ENCODE measurements at regions not wholly inside any gene's neighbourhood (a gene's known extent, or its start where the extent isn't known, plus 50 kb on each side); places are given as distances from the start of the nearest gene placed in this dataset.

DNA sequence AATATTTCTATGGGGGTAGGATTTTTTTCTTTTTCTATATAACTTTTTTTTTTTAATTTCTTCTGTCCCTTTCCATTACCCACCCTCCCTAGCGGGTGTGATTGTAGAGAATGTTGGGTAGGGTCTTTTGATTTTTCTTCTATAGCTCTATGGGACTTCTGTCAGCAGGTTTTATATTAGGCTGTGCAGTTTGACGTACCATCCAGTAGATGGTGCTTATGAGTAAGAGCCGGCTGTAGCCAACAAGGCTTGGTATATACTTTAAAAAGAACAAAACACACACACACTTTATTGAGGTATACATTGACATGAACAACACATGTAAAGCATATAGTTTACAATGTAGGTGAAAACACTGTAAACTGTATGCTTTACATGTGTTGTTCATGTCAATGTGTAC, 247.9 kb upstream of the POF1B start:
- TF ChIP-seq, protein P1, sequence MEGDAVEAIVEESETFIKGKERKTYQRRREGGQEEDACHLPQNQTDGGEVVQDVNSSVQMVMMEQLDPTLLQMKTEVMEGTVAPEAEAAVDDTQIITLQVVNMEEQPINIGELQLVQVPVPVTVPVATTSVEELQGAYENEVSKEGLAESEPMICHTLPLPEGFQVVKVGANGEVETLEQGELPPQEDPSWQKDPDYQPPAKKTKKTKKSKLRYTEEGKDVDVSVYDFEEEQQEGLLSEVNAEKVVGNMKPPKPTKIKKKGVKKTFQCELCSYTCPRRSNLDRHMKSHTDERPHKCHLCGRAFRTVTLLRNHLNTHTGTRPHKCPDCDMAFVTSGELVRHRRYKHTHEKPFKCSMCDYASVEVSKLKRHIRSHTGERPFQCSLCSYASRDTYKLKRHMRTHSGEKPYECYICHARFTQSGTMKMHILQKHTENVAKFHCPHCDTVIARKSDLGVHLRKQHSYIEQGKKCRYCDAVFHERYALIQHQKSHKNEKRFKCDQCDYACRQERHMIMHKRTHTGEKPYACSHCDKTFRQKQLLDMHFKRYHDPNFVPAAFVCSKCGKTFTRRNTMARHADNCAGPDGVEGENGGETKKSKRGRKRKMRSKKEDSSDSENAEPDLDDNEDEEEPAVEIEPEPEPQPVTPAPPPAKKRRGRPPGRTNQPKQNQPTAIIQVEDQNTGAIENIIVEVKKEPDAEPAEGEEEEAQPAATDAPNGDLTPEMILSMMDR (IDR thresholded peaks at IDR 0.05; ENCODE audit: insufficient read depth, missing control alignments) = no peak
- FAIRE-seq (peak; percentile 66), DNase-seq (ENCODE audit: insufficient read length, low spot score) (no peak)

GRCh38 chrX:85622635-85623034, 243.2 kb upstream of the POF1B start:
- TF ChIP-seq, protein P1 (IDR thresholded peaks at IDR 0.05; ENCODE audit: insufficient read depth, missing control alignments) = no peak
- DNase-seq (ENCODE audit: insufficient read length, low spot score) (no peak), FAIRE-seq (no peak)

- TF ChIP-seq, protein P1 (IDR thresholded peaks at IDR 0.05; ENCODE audit: insufficient read depth, missing control alignments) = no peak
- FAIRE-seq (no peak), DNase-seq (ENCODE audit: insufficient read length, low spot score) (no peak)
Observed at GRCh38 chrX:85620466-85620865, 241.0 kb upstream of the POF1B start.

- FAIRE-seq (no peak), DNase-seq (ENCODE audit: insufficient read length, low spot score) (no peak)
- TF ChIP-seq, protein P1 (IDR thresholded peaks at IDR 0.05; ENCODE audit: insufficient read depth, missing control alignments) = no peak
Observed at GRCh38 chrX:85619962-85620361, 240.5 kb upstream of the POF1B start.

- no peak for DNase-seq (ENCODE audit: insufficient read length, low spot score)
- no peak for FAIRE-seq
- TF ChIP-seq, protein P1 (IDR thresholded peaks at IDR 0.05; ENCODE audit: insufficient read depth, missing control alignments) = peak; percentile 7
Observed at GRCh38 chrX:85611926-85612325, 232.5 kb upstream of the POF1B start.

DNA sequence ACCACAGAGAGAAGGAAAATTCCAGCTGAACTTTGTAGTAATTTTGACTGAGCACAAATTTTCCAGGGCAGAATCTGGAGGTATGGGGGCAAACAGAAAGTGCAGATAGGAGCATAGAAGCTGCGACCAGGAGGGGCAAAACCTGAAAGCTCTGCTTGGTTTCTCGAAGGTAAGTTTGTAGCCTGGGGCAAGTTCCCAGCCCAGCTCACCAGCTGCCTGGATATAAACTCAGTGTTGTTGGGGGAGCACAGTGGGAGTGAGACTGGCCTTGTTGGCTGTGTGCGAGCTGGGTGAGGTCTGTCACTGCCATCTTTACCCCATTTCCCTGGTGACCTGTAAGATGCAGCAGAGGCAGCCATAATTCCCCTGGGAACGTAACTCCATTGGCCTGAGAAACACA, 213.5 kb upstream of the POF1B start:
- TF ChIP-seq, protein P1 (IDR thresholded peaks at IDR 0.05; ENCODE audit: insufficient read depth, missing control alignments) = no peak
- DNase-seq (ENCODE audit: insufficient read length, low spot score) (no peak), FAIRE-seq (no peak)

DNA sequence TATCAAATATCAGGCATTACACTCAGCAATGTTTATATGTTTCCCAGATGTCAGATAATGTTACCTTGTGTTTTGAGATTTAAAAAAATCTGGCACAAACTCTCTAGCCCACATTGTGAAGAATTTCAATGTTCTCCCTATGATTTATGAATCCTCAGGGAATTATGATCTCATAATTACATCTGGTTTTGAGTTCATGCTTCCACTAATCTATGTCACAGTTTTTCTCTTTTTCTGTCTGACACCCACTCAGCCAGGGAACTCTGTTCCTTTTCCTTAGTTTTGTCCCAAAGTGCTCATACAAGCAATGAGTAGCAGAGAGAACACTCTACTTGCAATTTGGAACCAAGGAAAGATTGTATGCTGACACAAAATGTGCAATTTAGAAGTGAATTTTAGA, 212.1 kb upstream of the POF1B start:
- DNase-seq (ENCODE audit: insufficient read length, low spot score) = no peak
- FAIRE-seq = no peak
- TF ChIP-seq, protein P1 (IDR thresholded peaks at IDR 0.05; ENCODE audit: insufficient read depth, missing control alignments) = no peak

Data from D721Med (cell line).